ENCODE measurements at regions not wholly inside any gene's neighbourhood (a gene's known extent, or its start where the extent isn't known, plus 50 kb on each side); places are given as distances from the start of the nearest gene placed in this dataset.

DNA sequence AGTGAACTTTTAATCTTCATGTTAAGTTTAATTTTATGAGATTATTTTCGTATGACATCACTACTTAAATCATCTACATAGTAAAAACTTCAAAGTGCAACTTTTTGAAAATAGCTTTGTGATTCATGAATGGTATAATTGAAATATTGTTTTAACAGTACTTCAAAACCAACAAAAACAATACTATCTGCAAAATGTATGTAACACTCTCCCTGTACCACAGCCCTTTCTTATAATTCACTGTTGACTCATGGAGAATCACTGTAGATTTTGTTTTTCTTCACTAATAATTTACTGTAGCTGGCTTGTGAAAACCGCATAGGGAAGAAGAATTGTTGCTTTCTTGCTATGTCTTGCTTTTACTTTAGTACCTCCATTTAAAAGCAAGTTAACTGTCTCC, 301.4 kb upstream of the ADAMTS5 start:
- TF ChIP-seq, protein P1, sequence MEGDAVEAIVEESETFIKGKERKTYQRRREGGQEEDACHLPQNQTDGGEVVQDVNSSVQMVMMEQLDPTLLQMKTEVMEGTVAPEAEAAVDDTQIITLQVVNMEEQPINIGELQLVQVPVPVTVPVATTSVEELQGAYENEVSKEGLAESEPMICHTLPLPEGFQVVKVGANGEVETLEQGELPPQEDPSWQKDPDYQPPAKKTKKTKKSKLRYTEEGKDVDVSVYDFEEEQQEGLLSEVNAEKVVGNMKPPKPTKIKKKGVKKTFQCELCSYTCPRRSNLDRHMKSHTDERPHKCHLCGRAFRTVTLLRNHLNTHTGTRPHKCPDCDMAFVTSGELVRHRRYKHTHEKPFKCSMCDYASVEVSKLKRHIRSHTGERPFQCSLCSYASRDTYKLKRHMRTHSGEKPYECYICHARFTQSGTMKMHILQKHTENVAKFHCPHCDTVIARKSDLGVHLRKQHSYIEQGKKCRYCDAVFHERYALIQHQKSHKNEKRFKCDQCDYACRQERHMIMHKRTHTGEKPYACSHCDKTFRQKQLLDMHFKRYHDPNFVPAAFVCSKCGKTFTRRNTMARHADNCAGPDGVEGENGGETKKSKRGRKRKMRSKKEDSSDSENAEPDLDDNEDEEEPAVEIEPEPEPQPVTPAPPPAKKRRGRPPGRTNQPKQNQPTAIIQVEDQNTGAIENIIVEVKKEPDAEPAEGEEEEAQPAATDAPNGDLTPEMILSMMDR (IDR thresholded peaks at IDR 0.05) = no peak
- no peak for TF ChIP-seq POLR2A (IDR thresholded peaks at IDR 0.05)
